H1 (cell line): ENCODE measurements at regions not wholly inside any gene's neighbourhood (a gene's known extent, or its start where the extent isn't known, plus 50 kb on each side); places are given as distances from the start of the nearest gene placed in this dataset.

Experiments used
- PHF8 ChIP-seq: fragments of 200-600 bp; sonication (generic); conservative IDR thresholded peaks from 2 replicates; pipeline ENCODE4 v1.7.1; 2012; ENCODE audit warnings: low read depth, mild to moderate bottlenecking, inconsistent platforms, low read length, moderate library complexity

- no peak for TF ChIP-seq PHF8
Measured at GRCh38 chr13:37226971-37227370, 121.5 kb upstream of the CSNK1A1L start (continued).
